Retinal pigment epithelial cell (primary cell): ENCODE measurements at regions not wholly inside any gene's neighbourhood (a gene's known extent, or its start where the extent isn't known, plus 50 kb on each side); places are given as distances from the start of the nearest gene placed in this dataset.

Experiments
- DNase-seq: peaks from one replicate; pipeline ENCODE4 v3.0.0-alpha.2; 2010; ENCODE audit warnings: low read depth
- H3K4me3 ChIP-seq: 2 replicates; pipeline ENCODE4 v1.5.1; 2011; ENCODE audit warnings: mild to moderate bottlenecking, low read length, control low read depth, moderate library complexity
- CTCF ChIP-seq: conservative IDR thresholded peaks from 2 replicates; pipeline ENCODE4 v1.5.1; 2011; ENCODE audit warnings: low read depth, low read length, control low read depth, inconsistent platforms

- no peak for DNase-seq
- TF ChIP-seq CTCF: no peak
- H3K4me3 ChIP-seq: no peak overlapping the region
Observed at GRCh38 chr6:30832864-30833263, 51.5 kb upstream of the DDR1 start.

- no peak overlapping the region for H3K4me3 ChIP-seq
- TF ChIP-seq CTCF: no peak
- DNase-seq: no peak
Observed at GRCh38 chr6:30830438-30830837, 53.9 kb upstream of the DDR1 start.

GRCh38 chr6:30829639-30830255, 54.6 kb upstream of the DDR1 start:
- no peak overlapping the region for H3K4me3 ChIP-seq
- DNase-seq: no peak
- TF ChIP-seq CTCF: no peak

GRCh38 chr6:30829033-30829432, 55.3 kb upstream of the DDR1 start:
- no peak for DNase-seq
- no peak overlapping the region for H3K4me3 ChIP-seq
- no peak for TF ChIP-seq CTCF

GRCh38 chr6:30828027-30828962, 56.0 kb upstream of the DDR1 start:
- no peak overlapping the region for H3K4me3 ChIP-seq
- TF ChIP-seq CTCF: peak; percentile 98
- peak; percentile 65 for DNase-seq

- H3K4me3 ChIP-seq: no peak overlapping the region
- no peak for TF ChIP-seq CTCF
- DNase-seq: no peak
Observed at GRCh38 chr6:30826961-30827342, 57.4 kb upstream of the DDR1 start.

- TF ChIP-seq CTCF: no peak
- H3K4me3 ChIP-seq: no peak overlapping the region
- DNase-seq: no peak
Observed at GRCh38 chr6:30824698-30825097, 59.6 kb upstream of the DDR1 start.
